Activated CD4-positive, alpha-beta memory T cell treated with anti-CD3 and anti-CD28 coated beads, Interleukin-2, amount 10 ng/mL, durations not matched to agents 7 days and 5 days (primary cell): ENCODE measurements at regions not wholly inside any gene's neighbourhood (a gene's known extent, or its start where the extent isn't known, plus 50 kb on each side); places are given as distances from the start of the nearest gene placed in this dataset.

Source experiments
- CTCF ChIA-PET: fragments of 350-600 bp; sonication (Branson Sonifier 250); formaldehyde crosslinking; loops from one replicate; lab custom pipeline; 2021; ENCODE audit warnings: antibody characterized with exemption, inconsistent platforms; lab: Charles Lee
- POLR2A ChIA-PET: fragments of 350-600 bp; sonication (Branson Sonifier 250); formaldehyde crosslinking; loops from one replicate; lab custom pipeline; 2021; ENCODE audit warnings: antibody characterized with exemption; lab: Charles Lee
- DNase-seq: peaks from one replicate; pipeline ENCODE4 v3.0.0-alpha.2; 2020
- H3K27ac Mint-ChIP-seq: one replicate; pipeline ENCODE4 v1.8.0; 2021; ENCODE audit warnings: mild to moderate bottlenecking, mixed read lengths
- H3K27me3 Mint-ChIP-seq: one replicate; pipeline ENCODE4 v1.8.0; 2021; ENCODE audit warnings: mixed read lengths
- H3K36me3 Mint-ChIP-seq: one replicate; pipeline ENCODE4 v1.8.0; 2021; ENCODE audit warnings: low read depth, mixed read lengths
- H3K4me1 Mint-ChIP-seq: one replicate; pipeline ENCODE4 v1.8.0; 2021; ENCODE audit warnings: mixed read lengths
- H3K4me3 Mint-ChIP-seq: one replicate; pipeline ENCODE4 v1.8.0; 2021; ENCODE audit warnings: mild to moderate bottlenecking, mixed read lengths
- H3K9me3 Mint-ChIP-seq: one replicate; pipeline ENCODE4 v1.8.0; 2021; ENCODE audit warnings: mixed read lengths

GRCh38 chr1:221905802-221906201 lies 163.9 kb upstream of the DUSP10 start:
- POLR2A ChIA-PET: interaction anchor here (0.8 kb wide), 1 partner anchor 122 kb away, joined by 3 read pairs; no protein-coding TSS in a partner anchor
- H3K27ac Mint-ChIP-seq: no peak overlapping the region
- H3K36me3 Mint-ChIP-seq: no peaks in the 10 kb centered on the region
- no peaks in the 10 kb centered on the region for H3K4me1 Mint-ChIP-seq
- no peak for DNase-seq
- no peaks in the 10 kb centered on the region for H3K9me3 Mint-ChIP-seq
- no peak overlapping the region for H3K4me3 Mint-ChIP-seq
- CTCF ChIA-PET: no interaction called here
- H3K27me3 Mint-ChIP-seq: peaks cover 6% of the 10 kb centered on the region

GRCh38 chr1:221904319-221904718 lies 162.4 kb upstream of the DUSP10 start:
- CTCF ChIA-PET: no interaction called here
- no peaks in the 10 kb centered on the region for H3K9me3 Mint-ChIP-seq
- no peak overlapping the region for H3K4me3 Mint-ChIP-seq
- peaks cover 6% of the 10 kb centered on the region for H3K27me3 Mint-ChIP-seq
- POLR2A ChIA-PET: no interaction called here
- no peaks in the 10 kb centered on the region for H3K4me1 Mint-ChIP-seq
- no peak overlapping the region for H3K27ac Mint-ChIP-seq
- no peaks in the 10 kb centered on the region for H3K36me3 Mint-ChIP-seq
- no peak for DNase-seq

GRCh38 chr1:221903594-221903993 lies 161.7 kb upstream of the DUSP10 start:
- H3K27ac Mint-ChIP-seq: no peak overlapping the region
- no peak overlapping the region for H3K4me3 Mint-ChIP-seq
- no peaks in the 10 kb centered on the region for H3K36me3 Mint-ChIP-seq
- H3K27me3 Mint-ChIP-seq: peaks cover 4% of the 10 kb centered on the region
- DNase-seq: no peak
- no peaks in the 10 kb centered on the region for H3K9me3 Mint-ChIP-seq
- H3K4me1 Mint-ChIP-seq: no peaks in the 10 kb centered on the region
- ChIA-PET POLR2A (no interaction called here), CTCF (no interaction called here)

- Mint-ChIP-seq H3K36me3 (no peaks in the 10 kb centered on the region), H3K4me3 (no peak overlapping the region), H3K27me3 (peaks cover under 1% of the 10 kb centered on the region), H3K4me1 (no peaks in the 10 kb centered on the region), H3K27ac (no peak overlapping the region), H3K9me3 (no peaks in the 10 kb centered on the region)
- ChIA-PET POLR2A (no interaction called here), CTCF (no interaction called here)
- DNase-seq: no peak
Measured at GRCh38 chr1:221902961-221903360, 161.1 kb upstream of the DUSP10 start.

GRCh38 chr1:221900678-221901077 lies 158.8 kb upstream of the DUSP10 start:
- no peak for DNase-seq
- POLR2A ChIA-PET: no interaction called here
- no peaks in the 10 kb centered on the region for H3K27me3 Mint-ChIP-seq
- CTCF ChIA-PET: no interaction called here
- H3K36me3 Mint-ChIP-seq: no peaks in the 10 kb centered on the region
- no peaks in the 10 kb centered on the region for H3K9me3 Mint-ChIP-seq
- H3K4me1 Mint-ChIP-seq: no peaks in the 10 kb centered on the region
- H3K27ac Mint-ChIP-seq: no peak overlapping the region
- no peak overlapping the region for H3K4me3 Mint-ChIP-seq

DNA sequence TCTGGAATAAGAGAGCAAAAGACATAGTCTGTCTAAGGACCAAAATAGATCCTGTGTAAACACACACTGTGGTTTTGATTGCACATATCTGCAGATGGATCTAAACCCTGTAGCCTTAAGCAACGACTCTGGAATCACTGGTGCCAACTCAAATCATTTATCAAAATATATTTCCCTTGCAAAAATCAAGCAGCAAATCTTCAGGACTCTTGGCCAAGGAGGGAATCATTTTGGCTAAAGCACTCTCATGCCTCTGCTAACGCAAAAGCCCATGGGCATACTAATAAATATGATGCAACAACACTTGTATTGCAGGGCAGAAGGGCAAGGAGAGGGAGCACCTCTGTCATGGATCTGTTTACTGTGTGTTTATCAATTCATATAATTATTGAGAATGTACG lies 155.4 kb upstream of the DUSP10 start:
- Mint-ChIP-seq H3K4me3 (no peak overlapping the region), H3K27ac (no peak overlapping the region), H3K9me3 (no peaks in the 10 kb centered on the region), H3K4me1 (no peaks in the 10 kb centered on the region), H3K27me3 (no peaks in the 10 kb centered on the region), H3K36me3 (no peaks in the 10 kb centered on the region)
- DNase-seq: no peak
- ChIA-PET CTCF (no interaction called here), POLR2A (no interaction called here)

DNA sequence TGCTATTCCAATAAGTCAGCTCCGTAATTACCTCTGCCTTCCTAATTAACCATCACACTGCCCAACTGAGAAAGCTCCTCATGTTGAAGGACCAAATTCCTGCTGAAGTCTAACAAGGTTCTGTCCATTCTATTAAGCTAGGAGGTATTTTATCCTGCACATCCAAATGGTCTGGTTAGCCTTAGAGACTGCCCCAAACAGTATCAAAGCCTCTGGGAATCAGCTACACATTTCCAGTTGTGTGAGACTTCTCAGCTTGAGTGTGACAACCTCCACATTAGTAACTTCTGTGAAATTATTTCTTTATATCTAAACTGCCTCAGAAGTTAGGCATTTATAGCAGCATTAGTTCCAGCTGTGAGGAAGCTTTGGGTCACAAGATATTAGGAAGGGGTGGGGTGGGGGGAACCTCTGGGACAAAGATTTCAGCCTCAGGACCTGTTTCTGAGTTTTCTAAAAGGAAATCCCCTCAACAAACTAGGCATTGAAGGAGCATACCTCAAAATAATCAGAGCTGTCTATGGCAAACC lies 150.5 kb upstream of the DUSP10 start:
- Mint-ChIP-seq H3K27ac (no peak overlapping the region), H3K36me3 (no peaks in the 10 kb centered on the region), H3K4me3 (no peak overlapping the region), H3K9me3 (no peaks in the 10 kb centered on the region), H3K27me3 (peaks cover 5% of the 10 kb centered on the region), H3K4me1 (no peaks in the 10 kb centered on the region)
- ChIA-PET CTCF (no interaction called here), POLR2A (no interaction called here)
- no peak for DNase-seq

GRCh38 chr1:221891708-221892107 lies 149.8 kb upstream of the DUSP10 start:
- Mint-ChIP-seq H3K27me3 (peaks cover 5% of the 10 kb centered on the region), H3K27ac (no peak overlapping the region), H3K4me3 (no peak overlapping the region), H3K36me3 (no peaks in the 10 kb centered on the region), H3K9me3 (no peaks in the 10 kb centered on the region), H3K4me1 (no peaks in the 10 kb centered on the region)
- ChIA-PET CTCF (no interaction called here), POLR2A (no interaction called here)
- no peak for DNase-seq

DNA sequence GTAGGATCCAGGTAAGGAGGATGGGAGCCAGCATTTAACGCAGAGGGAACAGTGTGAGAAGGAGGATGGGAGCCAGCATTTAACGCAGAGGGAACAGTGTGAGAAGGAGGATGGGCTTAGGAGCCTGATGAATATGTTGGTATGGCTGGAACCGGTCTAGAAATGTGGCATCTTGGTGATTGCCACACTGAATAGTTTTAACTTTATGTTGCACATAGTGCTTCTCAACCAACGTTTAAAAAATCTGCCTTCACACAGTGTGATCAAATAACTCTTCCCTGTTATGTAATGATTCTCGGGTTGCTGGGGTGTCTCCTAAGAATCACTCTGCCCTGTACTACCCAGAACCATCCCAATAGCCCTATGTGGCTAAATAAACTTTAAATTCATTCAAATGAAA lies 146.9 kb upstream of the DUSP10 start:
- CTCF ChIA-PET: no interaction called here
- Mint-ChIP-seq H3K4me3 (no peak overlapping the region), H3K9me3 (no peaks in the 10 kb centered on the region), H3K4me1 (no peaks in the 10 kb centered on the region), H3K36me3 (no peaks in the 10 kb centered on the region), H3K27me3 (peaks cover 7% of the 10 kb centered on the region), H3K27ac (no peak overlapping the region)
- POLR2A ChIA-PET: no interaction called here
- DNase-seq: no peak

- DNase-seq: no peak
- no peaks in the 10 kb centered on the region for H3K4me1 Mint-ChIP-seq
- ChIA-PET CTCF (no interaction called here), POLR2A (no interaction called here)
- peaks cover 7% of the 10 kb centered on the region for H3K27me3 Mint-ChIP-seq
- no peak overlapping the region for H3K4me3 Mint-ChIP-seq
- no peak overlapping the region for H3K27ac Mint-ChIP-seq
- H3K9me3 Mint-ChIP-seq: no peaks in the 10 kb centered on the region
- H3K36me3 Mint-ChIP-seq: no peaks in the 10 kb centered on the region
Measured at GRCh38 chr1:221888218-221888617, 146.3 kb upstream of the DUSP10 start.

- Mint-ChIP-seq H3K4me3 (no peak overlapping the region), H3K9me3 (no peaks in the 10 kb centered on the region)
Measured at GRCh38 chr1:221887758-221888157, 145.9 kb upstream of the DUSP10 start.

DNA sequence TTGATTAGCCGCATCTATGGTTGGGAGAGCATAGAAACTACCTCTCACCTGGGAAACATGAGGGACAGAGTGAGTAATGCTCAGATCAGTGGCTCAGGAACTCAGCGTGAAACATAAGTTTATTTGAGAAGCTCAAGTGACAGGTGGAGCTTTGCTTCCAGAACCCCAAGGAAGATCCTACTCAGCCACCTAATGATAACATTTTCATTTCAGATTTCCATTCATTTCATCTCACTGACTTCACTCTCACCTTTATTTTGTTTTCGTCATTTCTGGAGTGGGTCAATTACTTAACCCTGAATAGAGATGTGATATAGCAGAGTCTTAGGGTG lies 145.5 kb upstream of the DUSP10 start:
- Mint-ChIP-seq H3K27me3 (peaks cover 7% of the 10 kb centered on the region), H3K36me3 (no peaks in the 10 kb centered on the region), H3K27ac (no peak overlapping the region), H3K4me1 (no peaks in the 10 kb centered on the region), H3K9me3 (no peaks in the 10 kb centered on the region), H3K4me3 (no peak overlapping the region)
- no peak for DNase-seq
- POLR2A ChIA-PET: no interaction called here
- CTCF ChIA-PET: interaction anchor here (1.7 kb wide), 1 partner anchor 44 kb away, joined by 4 read pairs; no protein-coding TSS in a partner anchor

More at GRCh38 chr1:221887758-221888157, 145.9 kb upstream of the DUSP10 start:
- ChIA-PET CTCF (no interaction called here), POLR2A (no interaction called here)
- no peak for DNase-seq
- Mint-ChIP-seq H3K27ac (no peak overlapping the region), H3K4me1 (no peaks in the 10 kb centered on the region), H3K36me3 (no peaks in the 10 kb centered on the region), H3K27me3 (peaks cover 7% of the 10 kb centered on the region)

DNA sequence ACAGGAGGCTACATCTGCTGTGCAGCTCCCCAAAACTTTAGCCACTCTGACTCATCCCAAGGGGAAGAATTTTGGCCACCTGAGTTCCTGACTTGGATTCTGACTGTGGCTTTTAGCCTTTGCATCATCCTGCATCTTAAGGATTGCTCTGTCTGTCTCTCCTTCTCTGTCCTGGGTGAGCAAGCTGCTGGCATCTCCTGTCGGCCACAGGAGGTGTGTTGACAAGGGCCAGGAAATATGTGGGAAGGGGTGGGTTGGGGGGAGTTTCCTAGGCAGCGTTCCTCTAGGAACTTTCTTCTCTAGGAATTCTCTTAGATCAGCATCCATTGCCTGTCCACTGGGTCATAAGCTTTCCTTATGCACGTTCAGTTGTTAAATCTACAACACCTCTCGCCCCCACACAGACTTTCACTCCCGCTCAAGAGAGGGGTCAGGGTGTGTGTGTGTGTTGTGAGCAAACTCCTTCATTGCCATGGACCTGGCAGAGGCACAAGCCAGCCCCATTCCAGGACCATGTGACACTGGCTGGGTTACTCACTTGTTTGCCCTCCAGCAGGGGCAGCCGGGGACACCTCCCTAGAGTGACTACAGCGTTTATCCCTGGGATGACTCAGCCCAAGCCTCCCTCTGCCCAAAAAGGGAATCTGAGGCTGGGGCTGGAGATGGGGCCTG lies 145.0 kb upstream of the DUSP10 start:
- Mint-ChIP-seq H3K4me1 (no peaks in the 10 kb centered on the region), H3K27ac (no peak overlapping the region), H3K27me3 (peaks cover 7% of the 10 kb centered on the region), H3K4me3 (no peak overlapping the region), H3K36me3 (no peaks in the 10 kb centered on the region), H3K9me3 (no peaks in the 10 kb centered on the region)
- ChIA-PET POLR2A (no interaction called here), CTCF (interaction anchor here (1.7 kb wide), 1 partner anchor 43 kb away, joined by 4 read pairs; no protein-coding TSS in a partner anchor)
- DNase-seq: no peak

- ChIA-PET CTCF (interaction anchor here (1.7 kb wide), 1 partner anchor 43 kb away, joined by 4 read pairs; no protein-coding TSS in a partner anchor), POLR2A (no interaction called here)
Measured at GRCh38 chr1:221886311-221886710, 144.4 kb upstream of the DUSP10 start.

More at GRCh38 chr1:221886311-221886710, 144.4 kb upstream of the DUSP10 start:
- DNase-seq: no peak
- Mint-ChIP-seq H3K4me1 (no peaks in the 10 kb centered on the region), H3K4me3 (no peak overlapping the region), H3K9me3 (no peaks in the 10 kb centered on the region), H3K27me3 (peaks cover 7% of the 10 kb centered on the region), H3K27ac (no peak overlapping the region), H3K36me3 (no peaks in the 10 kb centered on the region)
